ENCODE measurements at regions not wholly inside any gene's neighbourhood (a gene's known extent, or its start where the extent isn't known, plus 50 kb on each side); places are given as distances from the start of the nearest gene placed in this dataset.

DNA sequence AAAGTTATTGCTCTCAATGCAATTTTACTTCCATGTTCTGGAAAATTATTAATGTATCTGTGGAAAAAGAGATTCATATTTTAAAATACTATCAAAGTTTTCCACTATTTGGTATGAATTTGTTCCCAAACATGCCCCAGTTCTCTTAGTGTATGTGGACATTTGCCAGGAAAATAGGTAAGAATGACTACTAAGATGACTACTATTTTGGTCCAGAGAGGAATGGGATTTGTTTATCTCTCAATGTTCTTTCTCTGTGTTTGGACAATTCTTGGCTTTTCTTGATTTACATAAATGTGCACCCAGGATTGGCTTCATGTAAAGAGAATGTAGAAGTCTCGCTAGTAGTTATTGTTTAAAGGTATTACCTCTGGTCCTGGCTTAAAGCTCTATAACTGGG, 60.3 kb upstream of the POT1 start:
- H3K36me3 ChIP-seq (ENCODE audit: control insufficient read depth, insufficient read depth, low read length), result no peaks in the 10 kb centered on the region
- no peak overlapping the region for H3K4me3 Mint-ChIP-seq (ENCODE audit: unreplicated experiment)
- POLR2A ChIA-PET, result no interaction called here
- no peak overlapping the region for H3K4me3 ChIP-seq (ENCODE audit: low read depth, low read length)
- no peak overlapping the region for H3K27ac Mint-ChIP-seq (ENCODE audit: unreplicated experiment)
- no peaks in the 10 kb centered on the region for H3K9me3 ChIP-seq
- peaks cover 20% of the 10 kb centered on the region for H3K4me1 ChIP-seq
- no TSS peak for BruUV-seq (replicated peaks)
- CTCF ChIA-PET, result no interaction called here
- H3K36me3 Mint-ChIP-seq (ENCODE audit: insufficient read depth, unreplicated experiment), result no peaks in the 10 kb centered on the region
- peaks cover 13% of the 10 kb centered on the region for H3K4me1 Mint-ChIP-seq (ENCODE audit: low read depth, unreplicated experiment)
- no peaks in the 10 kb centered on the region for H3K27me3 ChIP-seq (replicated peaks; ENCODE audit: control insufficient read depth, insufficient read depth, low read length)
- H3K27me3 Mint-ChIP-seq (ENCODE audit: insufficient read depth, unreplicated experiment), result peaks cover 5% of the 10 kb centered on the region
- TF ChIP-seq, protein P1, sequence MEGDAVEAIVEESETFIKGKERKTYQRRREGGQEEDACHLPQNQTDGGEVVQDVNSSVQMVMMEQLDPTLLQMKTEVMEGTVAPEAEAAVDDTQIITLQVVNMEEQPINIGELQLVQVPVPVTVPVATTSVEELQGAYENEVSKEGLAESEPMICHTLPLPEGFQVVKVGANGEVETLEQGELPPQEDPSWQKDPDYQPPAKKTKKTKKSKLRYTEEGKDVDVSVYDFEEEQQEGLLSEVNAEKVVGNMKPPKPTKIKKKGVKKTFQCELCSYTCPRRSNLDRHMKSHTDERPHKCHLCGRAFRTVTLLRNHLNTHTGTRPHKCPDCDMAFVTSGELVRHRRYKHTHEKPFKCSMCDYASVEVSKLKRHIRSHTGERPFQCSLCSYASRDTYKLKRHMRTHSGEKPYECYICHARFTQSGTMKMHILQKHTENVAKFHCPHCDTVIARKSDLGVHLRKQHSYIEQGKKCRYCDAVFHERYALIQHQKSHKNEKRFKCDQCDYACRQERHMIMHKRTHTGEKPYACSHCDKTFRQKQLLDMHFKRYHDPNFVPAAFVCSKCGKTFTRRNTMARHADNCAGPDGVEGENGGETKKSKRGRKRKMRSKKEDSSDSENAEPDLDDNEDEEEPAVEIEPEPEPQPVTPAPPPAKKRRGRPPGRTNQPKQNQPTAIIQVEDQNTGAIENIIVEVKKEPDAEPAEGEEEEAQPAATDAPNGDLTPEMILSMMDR (IDR thresholded peaks at IDR 0.05; ENCODE audit: insufficient read depth in 1 of 2, low read depth in 1 of 2, low read length in 1 of 2, severe bottlenecking in 1 of 2, unreplicated experiment in 1 of 2), result no peak
- intact Hi-C loops (cut with micrococcal nuclease; ENCODE audit: unreplicated experiment), result no loop called here
- no peaks in the 10 kb centered on the region for H3K9me3 Mint-ChIP-seq (ENCODE audit: unreplicated experiment)
- no peak for DNase-seq

Data from Caco-2 (cell line).